H1 (cell line): ENCODE measurements at regions not wholly inside any gene's neighbourhood (a gene's known extent, or its start where the extent isn't known, plus 50 kb on each side); places are given as distances from the start of the nearest gene placed in this dataset.

Source experiments
- CTCF ChIA-PET: fragments of 300-600 bp; sonication (Branson Sonifier 250); formaldehyde crosslinking; loops from one replicate; lab custom pipeline; 2021; ENCODE audit not compliant: partially characterized antibody; lab: Charles Lee
- POLR2A ChIA-PET: fragments of 300-600 bp; sonication (Branson Sonifier 250); formaldehyde crosslinking; loops from one replicate; lab custom pipeline; 2021; ENCODE audit warnings: inconsistent platforms; ENCODE audit not compliant: partially characterized antibody; lab: Charles Lee
- DNase-seq, 2 experiments: peaks; one replicate each; pipeline versions ENCODE4 v3.0.0 to v3.0.0-alpha.2; 2010 to 2022; ENCODE audit warnings: low spot score in 2 of 2, low read depth in 1 of 2, mixed read lengths in 1 of 2
- FAIRE-seq: peaks from 2 replicates; lab custom pipeline; 2011; peaks lifted over from hg19 to GRCh38; lab: Jason Lieb, UNC
- H2AFZ ChIP-seq: 2 replicates; pipeline ENCODE4 v1.8.1; 2012; ENCODE audit warnings: low read length, inconsistent platforms
- H2AK5ac ChIP-seq: 2 replicates; pipeline ENCODE4 v1.6.1; 2013; ENCODE audit warnings: low read depth, low read length
- H2BK120ac ChIP-seq: replicated peaks from 2 replicates; pipeline ENCODE3; 2013; ENCODE audit warnings: low read depth, low read length, inconsistent platforms
- H2BK12ac ChIP-seq: 2 replicates; pipeline ENCODE4 v1.6.1; 2013; ENCODE audit warnings: low read depth, low read length
- H2BK15ac ChIP-seq: 2 replicates; pipeline ENCODE4 v1.6.1; 2013; ENCODE audit warnings: low read length
- H2BK20ac ChIP-seq: 2 replicates; pipeline ENCODE4 v1.6.1; 2013; ENCODE audit warnings: low read length
- H2BK5ac ChIP-seq: 2 replicates; pipeline ENCODE4 v1.6.1; 2013; ENCODE audit warnings: low read depth, low read length
- H3K14ac ChIP-seq: 2 replicates; pipeline ENCODE4 v1.6.1; 2013; ENCODE audit warnings: inconsistent platforms; ENCODE audit not compliant: insufficient read length
- H3K18ac ChIP-seq: 2 replicates; pipeline ENCODE4 v1.6.1; 2013; ENCODE audit warnings: low read length; ENCODE audit errors: extremely low read depth
- H3K23ac ChIP-seq: 2 replicates; pipeline ENCODE4 v1.6.1; 2013; ENCODE audit warnings: inconsistent platforms; ENCODE audit not compliant: insufficient read length
- H3K23me2 ChIP-seq: 2 replicates; pipeline ENCODE4 v1.6.1; 2013; ENCODE audit warnings: low read depth, low read length
- H3K27ac ChIP-seq: 2 replicates; pipeline ENCODE4 v1.6.1; 2011; ENCODE audit warnings: low read depth, low read length, inconsistent platforms
- H3K27me3 ChIP-seq, 4 experiments: replicated peaks in 1 of 4; 1 replicate in 1 of 4; 2 replicates in 3 of 4; pipeline versions ENCODE4 v1.6.1 to v1.8.1; 2011 to 2013; ENCODE audit warnings: low read length in 3 of 4, mild to moderate bottlenecking in 3 of 4, inconsistent platforms in 2 of 4, mixed read lengths in 2 of 4, moderate library complexity in 1 of 4; ENCODE audit not compliant: control insufficient read depth in 3 of 4, insufficient read depth in 3 of 4; ENCODE audit errors: extremely low read depth in 1 of 4
- H3K36me3 ChIP-seq, 4 experiments: 2 replicates each; pipeline versions ENCODE4 v1.6.1 to v1.8.1; 2011 to 2013; ENCODE audit warnings: mild to moderate bottlenecking in 4 of 4, low read length in 3 of 4, moderate library complexity in 2 of 4, control low read depth in 1 of 4, inconsistent platforms in 1 of 4; ENCODE audit not compliant: insufficient read depth in 4 of 4, control insufficient read depth in 2 of 4
- H3K4ac ChIP-seq: replicated peaks from 2 replicates; pipeline ENCODE3; 2013; ENCODE audit warnings: low read length, low read depth, mixed read lengths, inconsistent platforms; ENCODE audit not compliant: insufficient read length
- H3K4me1 ChIP-seq, 4 experiments: replicated peaks in 1 of 4; 1 replicate in 1 of 4; 2 replicates in 3 of 4; pipeline versions ENCODE4 v1.6.1 to v1.8.1; 2011 to 2013; ENCODE audit warnings: low read length in 3 of 4, inconsistent platforms in 2 of 4, mixed read lengths in 1 of 4; ENCODE audit not compliant: insufficient read depth in 4 of 4, control insufficient read depth in 3 of 4
- H3K4me2 ChIP-seq, 2 experiments: 2 replicates each; pipeline versions ENCODE4 v1.6.1 to v1.8.1; 2011 to 2013; ENCODE audit warnings: low read depth in 2 of 2, low read length in 2 of 2, control low read depth in 1 of 2, inconsistent platforms in 1 of 2, mild to moderate bottlenecking in 1 of 2; ENCODE audit not compliant: insufficient read depth in 1 of 2
- H3K4me3 ChIP-seq, 4 experiments: fragments of 200-600, 300-600 bp in 1 of 4; sonication (generic), shearing (Covaris generic), sonication (Bioruptor Twin) in 1 of 4; 2 replicates each; pipeline versions ENCODE4 v1.5.1 to v1.8.1; 2011 to 2016; ENCODE audit warnings: low read length in 4 of 4, low read depth in 3 of 4, control low read depth in 2 of 4, inconsistent platforms in 2 of 4, mild to moderate bottlenecking in 2 of 4, mixed read lengths in 1 of 4, moderate library complexity in 1 of 4; ENCODE audit not compliant: insufficient read depth in 2 of 4; ENCODE audit errors: extremely low read depth in 1 of 4
- H3K56ac ChIP-seq: replicated peaks from 2 replicates; pipeline ENCODE3; 2013; ENCODE audit warnings: low read depth, mild to moderate bottlenecking, mixed read lengths, low read length, inconsistent platforms; ENCODE audit not compliant: insufficient read length
- H3K79me1 ChIP-seq: 2 replicates; pipeline ENCODE4 v1.6.1; 2013; ENCODE audit warnings: low read depth, low read length, control low read depth
- H3K79me2 ChIP-seq, 2 experiments: 2 replicates each; pipeline versions ENCODE4 v1.6.1 to v1.8.1; 2012 to 2013; ENCODE audit warnings: low read length in 2 of 2, mild to moderate bottlenecking in 2 of 2, inconsistent platforms in 1 of 2; ENCODE audit not compliant: insufficient read depth in 2 of 2, control insufficient read depth in 1 of 2
- H3K9ac ChIP-seq, 4 experiments: replicated peaks in 1 of 4; 1 replicate in 1 of 4; 2 replicates in 3 of 4; pipeline versions ENCODE4 v1.6.1 to v1.8.1; 2011 to 2013; ENCODE audit warnings: low read depth in 3 of 4, low read length in 3 of 4, control low read depth in 2 of 4, mild to moderate bottlenecking in 2 of 4, moderate library complexity in 2 of 4, inconsistent platforms in 1 of 4; ENCODE audit errors: extremely low read depth in 1 of 4
- H3K9me3 ChIP-seq, 2 experiments: 2 replicates each; pipeline versions ENCODE4 v1.6.1 to v1.8.1; 2012 to 2013; ENCODE audit warnings: mild to moderate bottlenecking in 2 of 2, moderate library complexity in 2 of 2, control low read depth in 1 of 2, inconsistent platforms in 1 of 2, low read depth in 1 of 2, low read length in 1 of 2, mixed read lengths in 1 of 2; ENCODE audit not compliant: insufficient read depth in 2 of 2
- H4K20me1 ChIP-seq, 2 experiments: replicated peaks in 1 of 2; 2 replicates each; pipeline versions ENCODE3 to v1.8.1; 2011 to 2013; ENCODE audit warnings: inconsistent platforms in 2 of 2, low read length in 2 of 2, mild to moderate bottlenecking in 1 of 2; ENCODE audit not compliant: insufficient read depth in 2 of 2, control insufficient read depth in 1 of 2
- H4K5ac ChIP-seq: 2 replicates; pipeline ENCODE4 v1.6.1; 2013; ENCODE audit warnings: low read length, low read depth, mixed read lengths, inconsistent platforms; ENCODE audit not compliant: insufficient read length
- H4K8ac ChIP-seq: 2 replicates; pipeline ENCODE4 v1.8.0; 2013; ENCODE audit warnings: mild to moderate bottlenecking, moderate library complexity, low read length, inconsistent platforms; ENCODE audit not compliant: insufficient read depth; ENCODE audit errors: extremely low read depth
- H4K91ac ChIP-seq: replicated peaks from 2 replicates; pipeline ENCODE3; 2013; ENCODE audit warnings: low read length, mixed read lengths, inconsistent platforms; ENCODE audit not compliant: insufficient read length
- WGBS, 2 experiments: shearing (Covaris generic) in 1 of 2; methylation state at CpG; one replicate each; pipeline versions ENCODE4 v1.1.6 to v1.1.7; 2013 to 2015; ENCODE audit warnings: low lambda C conversion rate in 2 of 2, mixed read lengths in 2 of 2, inconsistent platforms in 1 of 2, low coverage in 1 of 2, missing lambda C conversion rate in 1 of 2; ENCODE audit not compliant: insufficient replicate concordance in 2 of 2, insufficient coverage in 1 of 2, insufficient read length in 1 of 2; ENCODE audit errors: extremely low coverage in 1 of 2, missing lambda C conversion rate in 1 of 2; 5-methylcytosine and 5-hydroxymethylcytosine counted together

- 100% methylated on average over 5 of the region's 5 CpGs; no CpG with 5 or more reads in 1 of the 2 experiments for WGBS, 2 experiments
- H3K79me1 ChIP-seq: no peaks in the 10 kb centered on the region
Measured at GRCh38 chr4:128376303-128376702, 88.7 kb upstream of the PGRMC2 start.

More at GRCh38 chr4:128376303-128376702, 88.7 kb upstream of the PGRMC2 start:
- Histone ChIP-seq H2BK15ac (no peak overlapping the region), H3K9ac (no peak overlapping the region), H4K5ac (no peak overlapping the region), H3K9me3 (peaks cover 9 to 16% of the 10 kb centered on the region in 2 experiments; a peak in 3 of 4 replicates), H3K4me3 (no peak overlapping the region), H2AK5ac (no peak overlapping the region), H3K56ac (no peak overlapping the region), H2AFZ (no peak overlapping the region), H3K36me3 (no peaks in the 10 kb centered on the region), H3K4me2 (no peak overlapping the region), H2BK12ac (no peak overlapping the region), H2BK5ac (no peak overlapping the region), H3K23me2 (no peaks in the 10 kb centered on the region), H3K27me3 (no peaks in the 10 kb centered on the region; a peak in 1 of 7 replicates), H4K91ac (no peak overlapping the region), H2BK20ac (no peak overlapping the region), H4K8ac (no peak overlapping the region), H3K27ac (no peak overlapping the region), H3K14ac (no peak overlapping the region), H3K18ac (no peak overlapping the region), H3K79me2 (no peaks in the 10 kb centered on the region), H3K4ac (no peak overlapping the region), H4K20me1 (no peaks in the 10 kb centered on the region), H3K23ac (no peak overlapping the region), H2BK120ac (no peak overlapping the region), H3K4me1 (no peaks in the 10 kb centered on the region; a peak in 2 of 7 replicates)
- CTCF ChIA-PET: interaction anchor here (1.0 kb wide), 1 partner anchor 91 kb away, joined by 3 read pairs; no protein-coding TSS in a partner anchor
- POLR2A ChIA-PET: no interaction called here
- no peak for DNase-seq
- no peak for FAIRE-seq
